OCI-LY1 (cell line): ENCODE measurements at regions not wholly inside any gene's neighbourhood (a gene's known extent, or its start where the extent isn't known, plus 50 kb on each side); places are given as distances from the start of the nearest gene placed in this dataset.

Experiments used
- H2AFZ ChIP-seq: fragments of 200-600 bp; sonication (generic), shearing (Covaris generic); 2 replicates; pipeline ENCODE4 v1.6.0; 2014; ENCODE audit warnings: antibody characterized with exemption, mild to moderate bottlenecking, low read length
- H3F3A ChIP-seq: fragments of 200-600 bp; sonication (generic), shearing (Covaris generic); 2 replicates; pipeline ENCODE4 v1.6.0; 2014; ENCODE audit warnings: mild to moderate bottlenecking, antibody characterized with exemption, low read length, moderate library complexity; ENCODE audit not compliant: insufficient read depth
- H3K27ac ChIP-seq: fragments of 200-600 bp; sonication (generic); 2 replicates; pipeline ENCODE4 v1.5.1; 2014; ENCODE audit warnings: low read length, mixed run types, mild to moderate bottlenecking, low read depth; ENCODE audit not compliant: poor library complexity, severe bottlenecking
- H3K27me3 ChIP-seq: fragments of 200-600 bp; sonication (generic); 2 replicates; pipeline ENCODE4 v1.6.0; 2014; ENCODE audit warnings: antibody characterized with exemption, mild to moderate bottlenecking, low read length, moderate library complexity; ENCODE audit not compliant: insufficient read depth
- H3K36me3 ChIP-seq: fragments of 200-600 bp; sonication (generic); 2 replicates; pipeline ENCODE4 v1.6.1; 2014; ENCODE audit warnings: mild to moderate bottlenecking, antibody characterized with exemption, low read length, moderate library complexity, mixed read lengths; ENCODE audit not compliant: insufficient read depth
- H3K4me1 ChIP-seq: fragments of 200-600 bp; sonication (generic); 2 replicates; pipeline ENCODE4 v1.5.1; 2014; ENCODE audit warnings: mild to moderate bottlenecking, low read length, moderate library complexity; ENCODE audit not compliant: insufficient read depth, severe bottlenecking
- H3K4me2 ChIP-seq: fragments of 200-600 bp; sonication (generic), shearing (Covaris generic); 2 replicates; pipeline ENCODE4 v1.6.1; 2014; ENCODE audit warnings: low read length
- H3K4me3 ChIP-seq: fragments of 200-600 bp; sonication (generic); 2 replicates; pipeline ENCODE4 v1.5.1; 2014; ENCODE audit warnings: low read length, low read depth, mild to moderate bottlenecking, mixed read lengths; ENCODE audit not compliant: poor library complexity, severe bottlenecking
- H3K79me2 ChIP-seq: fragments of 200-600 bp; shearing (Covaris generic); 2 replicates; pipeline ENCODE4 v1.6.1; 2016; ENCODE audit warnings: mixed run types, low read length, mixed read lengths; ENCODE audit not compliant: insufficient read depth
- H3K9ac ChIP-seq: fragments of 200-600 bp; sonication (generic), shearing (Covaris generic); 2 replicates; pipeline ENCODE4 v1.6.1; 2014; ENCODE audit warnings: mild to moderate bottlenecking, low read length, mixed read lengths
- H3K9me2 ChIP-seq: fragments of 200-600 bp; sonication (generic), shearing (Covaris generic); 2 replicates; pipeline ENCODE4 v1.6.1; 2014; ENCODE audit warnings: low read depth, mild to moderate bottlenecking, low read length, mixed read lengths
- H3K9me3 ChIP-seq: fragments of 200-600 bp; shearing (Covaris generic); 2 replicates; pipeline ENCODE4 v1.6.1; 2014; ENCODE audit warnings: low read length, mixed read lengths
- H4K20me1 ChIP-seq: fragments of 200-600 bp; sonication (generic), shearing (Covaris generic); 2 replicates; pipeline ENCODE4 v1.6.0; 2016; ENCODE audit warnings: mild to moderate bottlenecking, low read length; ENCODE audit not compliant: insufficient read depth
- EZH2 ChIP-seq: fragments of 200-600 bp; sonication (generic), shearing (Covaris generic); IDR thresholded peaks from 2 replicates; pipeline ENCODE4 v1.8.0; 2017; ENCODE audit warnings: borderline replicate concordance, mixed run types, mild to moderate bottlenecking, antibody characterized with exemption, low read length, moderate library complexity, mixed read lengths
- TF ChIP-seq, protein P1 (sequence below): fragments of 200-600 bp; sonication (generic), shearing (Covaris generic); IDR thresholded peaks from 2 replicates; pipeline ENCODE4 v1.5.1; 2017; ENCODE audit warnings: mild to moderate bottlenecking, antibody characterized with exemption, low read length, moderate library complexity, mixed read lengths

DNA sequence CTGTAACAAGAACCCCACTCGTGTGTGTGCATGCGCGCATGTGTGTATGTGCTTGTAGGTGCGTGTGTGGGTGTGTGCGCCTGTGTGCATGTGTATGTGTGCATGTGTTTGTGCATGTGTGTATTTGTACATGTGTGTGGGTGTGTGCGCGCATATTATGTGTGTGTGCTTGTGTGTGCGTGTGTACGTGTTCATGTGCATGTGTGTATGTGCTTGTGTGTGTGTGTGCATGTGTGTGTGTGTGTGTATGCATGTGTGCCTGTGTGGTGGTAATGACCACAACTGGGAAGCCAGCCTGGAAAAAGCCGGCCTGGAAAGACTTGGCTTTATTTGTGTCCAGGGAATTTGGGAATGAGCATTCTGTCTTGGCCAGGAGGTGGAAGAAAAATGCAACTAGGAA lies 157.5 kb downstream of the PAX1 start:
- Histone ChIP-seq H3K4me2 (no peak overlapping the region), H3K27ac (no peak overlapping the region), H3K4me1 (no peaks in the 10 kb centered on the region)

GRCh38 chr20:21862259-21862946 lies 156.9 kb downstream of the PAX1 start:
- Histone ChIP-seq H4K20me1 (no peaks in the 10 kb centered on the region), H3K79me2 (no peaks in the 10 kb centered on the region), H3K4me3 (no peak overlapping the region), H2AFZ (no peak overlapping the region), H3K4me2 (no peak overlapping the region), H3K27me3 (no peaks in the 10 kb centered on the region), H3K9ac (no peak overlapping the region), H3F3A (no peaks in the 10 kb centered on the region), H3K36me3 (no peaks in the 10 kb centered on the region), H3K9me2 (no peaks in the 10 kb centered on the region), H3K9me3 (no peaks in the 10 kb centered on the region), H3K27ac (no peak overlapping the region), H3K4me1 (no peaks in the 10 kb centered on the region)
- TF ChIP-seq, protein P1, sequence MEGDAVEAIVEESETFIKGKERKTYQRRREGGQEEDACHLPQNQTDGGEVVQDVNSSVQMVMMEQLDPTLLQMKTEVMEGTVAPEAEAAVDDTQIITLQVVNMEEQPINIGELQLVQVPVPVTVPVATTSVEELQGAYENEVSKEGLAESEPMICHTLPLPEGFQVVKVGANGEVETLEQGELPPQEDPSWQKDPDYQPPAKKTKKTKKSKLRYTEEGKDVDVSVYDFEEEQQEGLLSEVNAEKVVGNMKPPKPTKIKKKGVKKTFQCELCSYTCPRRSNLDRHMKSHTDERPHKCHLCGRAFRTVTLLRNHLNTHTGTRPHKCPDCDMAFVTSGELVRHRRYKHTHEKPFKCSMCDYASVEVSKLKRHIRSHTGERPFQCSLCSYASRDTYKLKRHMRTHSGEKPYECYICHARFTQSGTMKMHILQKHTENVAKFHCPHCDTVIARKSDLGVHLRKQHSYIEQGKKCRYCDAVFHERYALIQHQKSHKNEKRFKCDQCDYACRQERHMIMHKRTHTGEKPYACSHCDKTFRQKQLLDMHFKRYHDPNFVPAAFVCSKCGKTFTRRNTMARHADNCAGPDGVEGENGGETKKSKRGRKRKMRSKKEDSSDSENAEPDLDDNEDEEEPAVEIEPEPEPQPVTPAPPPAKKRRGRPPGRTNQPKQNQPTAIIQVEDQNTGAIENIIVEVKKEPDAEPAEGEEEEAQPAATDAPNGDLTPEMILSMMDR, result no peak
- TF ChIP-seq EZH2, result no peak

More for the DNA sequence above, 157.5 kb downstream of the PAX1 start:
- Histone ChIP-seq H3K36me3 (no peaks in the 10 kb centered on the region), H3F3A (no peaks in the 10 kb centered on the region), H4K20me1 (no peaks in the 10 kb centered on the region), H3K9ac (no peak overlapping the region), H3K9me3 (no peaks in the 10 kb centered on the region), H2AFZ (no peak overlapping the region), H3K27me3 (no peaks in the 10 kb centered on the region), H3K79me2 (no peaks in the 10 kb centered on the region), H3K9me2 (no peaks in the 10 kb centered on the region), H3K4me3 (no peak overlapping the region)
- TF ChIP-seq, protein P1, result no peak
- TF ChIP-seq EZH2, result no peak

DNA sequence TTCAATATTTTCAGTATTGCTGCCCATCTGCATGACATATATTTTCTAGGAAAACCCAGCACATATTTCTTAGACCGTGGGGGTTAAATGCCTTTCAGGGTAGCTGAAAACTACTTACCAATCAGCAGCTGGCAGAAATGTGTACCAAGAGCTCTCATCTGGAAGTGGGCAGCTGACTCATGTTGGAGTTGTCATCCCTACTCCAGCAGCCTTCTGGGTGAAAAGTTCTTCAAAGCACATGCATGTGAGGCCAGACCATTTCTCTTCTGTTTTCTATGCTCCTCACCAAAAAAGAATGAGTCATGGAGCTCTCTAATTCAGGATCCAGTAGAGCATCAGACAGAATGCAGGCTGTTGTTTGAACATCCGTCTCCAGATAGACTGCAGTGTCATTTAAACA lies 135.5 kb downstream of the PAX1 start:
- Histone ChIP-seq H3K36me3 (no peaks in the 10 kb centered on the region), H4K20me1 (no peaks in the 10 kb centered on the region), H3K4me3 (no peak overlapping the region), H3F3A (no peaks in the 10 kb centered on the region), H3K9ac (no peak overlapping the region), H3K9me3 (no peaks in the 10 kb centered on the region), H3K9me2 (no peaks in the 10 kb centered on the region), H3K27ac (no peak overlapping the region), H3K4me2 (no peak overlapping the region), H3K79me2 (no peaks in the 10 kb centered on the region), H3K4me1 (no peaks in the 10 kb centered on the region), H3K27me3 (no peaks in the 10 kb centered on the region), H2AFZ (no peak overlapping the region)
- TF ChIP-seq, protein P1, result no peak
- no peak for TF ChIP-seq EZH2
